Peyer's patch (tissue), 4 donors: ENCODE measurements at regions not wholly inside any gene's neighbourhood (a gene's known extent, or its start where the extent isn't known, plus 50 kb on each side); places are given as distances from the start of the nearest gene placed in this dataset.

Experiments
- CTCF ChIP-seq, 6 experiments: fragments of 450-650 bp in 4 of 6; fragments of 200-600 bp in 2 of 6; sonication (generic) in 1 of 6; IDR thresholded peaks; one replicate each; pipeline ENCODE4 v1.5.1; 2017 to 2019; ENCODE audit warnings: antibody characterized with exemption in 6 of 6, mild to moderate bottlenecking in 3 of 6, moderate library complexity in 1 of 6
- POLR2A ChIP-seq, 2 donors: fragments of 450-650 bp; IDR thresholded peaks; one replicate each; pipeline ENCODE4 v1.5.1; 2017; ENCODE audit warnings: antibody characterized with exemption in 2 of 2, mild to moderate bottlenecking in 2 of 2, moderate library complexity in 2 of 2

GRCh38 chr4:13193662-13194061, 290.5 kb downstream of the RAB28 start:
- TF ChIP-seq CTCF (IDR thresholded peaks at IDR 0.05) (no peak), POLR2A (IDR thresholded peaks at IDR 0.05) (no peak)
